ENCODE measurements at regions not wholly inside any gene's neighbourhood (a gene's known extent, or its start where the extent isn't known, plus 50 kb on each side); places are given as distances from the start of the nearest gene placed in this dataset.

DNA sequence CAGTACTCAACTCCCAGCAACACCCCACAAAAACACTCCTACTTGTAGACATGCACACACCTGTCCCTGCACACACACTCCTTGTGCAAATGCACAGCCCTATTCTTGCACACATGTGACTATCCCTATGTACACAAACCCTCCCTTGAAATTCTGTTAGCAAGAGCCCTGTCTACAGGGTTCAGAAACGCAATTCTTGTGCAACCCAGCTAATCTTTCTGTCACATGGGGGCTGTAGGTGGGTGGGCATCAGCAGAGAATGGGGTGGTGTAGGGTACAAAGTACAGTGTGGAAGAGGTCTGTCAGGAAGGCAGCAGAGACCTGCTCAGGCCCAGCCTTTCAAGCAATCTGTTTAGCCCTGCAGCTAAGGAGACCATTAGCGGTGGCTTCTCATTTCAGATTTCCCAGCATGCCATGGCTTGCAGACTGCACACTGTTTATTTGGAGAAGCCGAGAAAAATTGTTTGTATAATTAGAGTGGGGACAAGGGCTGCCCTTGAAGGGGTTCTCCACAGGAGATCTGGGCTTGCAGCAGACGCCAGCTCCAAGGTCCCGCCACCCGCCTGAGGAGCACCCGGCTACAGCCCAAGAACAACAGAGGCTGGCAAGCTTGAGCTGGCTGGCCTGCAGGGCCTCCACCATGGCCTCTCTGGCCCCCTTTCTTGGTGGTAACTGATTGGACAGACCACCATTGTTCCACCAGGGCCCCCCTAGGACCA is 144.0 kb upstream of the PJA1 start:
- TF ChIP-seq POLR2AphosphoS5 (IDR thresholded peaks at IDR 0.05; ENCODE audit: low read depth, low read length) = no peak
- TF ChIP-seq FOXP2 (optimal IDR thresholded peaks at IDR 0.05; ENCODE audit: borderline replicate concordance, extremely low read depth, extremely low read length, insufficient read depth) = no peak
- TF ChIP-seq SIN3A (IDR thresholded peaks at IDR 0.05; ENCODE audit: borderline replicate concordance, insufficient read depth, low read length) = no peak
- TF ChIP-seq TAF1 (IDR thresholded peaks at IDR 0.05; ENCODE audit: borderline replicate concordance, insufficient read depth, low read length) = no peak
- TF ChIP-seq REST (IDR thresholded peaks at IDR 0.05; ENCODE audit: insufficient read depth in 1 of 2, low read depth in 2 of 2, low read length in 2 of 2) = no peak

DNA sequence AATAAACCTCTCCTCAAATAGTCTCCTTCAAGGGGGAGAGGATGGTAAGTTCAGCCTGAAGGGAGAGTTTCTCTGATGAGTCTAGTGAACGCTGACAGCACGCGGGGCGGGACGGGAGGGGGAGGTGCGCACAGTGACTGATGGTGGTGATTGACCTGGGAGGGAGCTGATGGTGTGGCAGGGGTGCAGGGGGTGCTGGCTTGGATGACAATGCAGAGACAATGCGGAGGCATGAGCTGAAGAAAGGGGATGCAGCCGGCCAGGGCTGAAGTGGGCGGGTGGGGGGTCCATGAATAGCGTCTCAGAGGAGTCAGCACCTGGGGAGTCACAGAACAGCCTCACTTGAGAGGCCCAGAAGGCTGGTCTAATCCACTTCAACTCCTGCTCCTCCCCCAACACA is 142.5 kb upstream of the PJA1 start:
- TF ChIP-seq FOXP2 (optimal IDR thresholded peaks at IDR 0.05; ENCODE audit: borderline replicate concordance, extremely low read depth, extremely low read length, insufficient read depth) (no peak), TAF1 (IDR thresholded peaks at IDR 0.05; ENCODE audit: borderline replicate concordance, insufficient read depth, low read length) (no peak), POLR2AphosphoS5 (IDR thresholded peaks at IDR 0.05; ENCODE audit: low read depth, low read length) (no peak), REST (IDR thresholded peaks at IDR 0.05; ENCODE audit: insufficient read depth in 1 of 2, low read depth in 2 of 2, low read length in 2 of 2) (no peak), SIN3A (IDR thresholded peaks at IDR 0.05; ENCODE audit: borderline replicate concordance, insufficient read depth, low read length) (no peak)

GRCh38 chrX:69307029-69307428 is 141.8 kb upstream of the PJA1 start:
- TF ChIP-seq FOXP2 (optimal IDR thresholded peaks at IDR 0.05; ENCODE audit: borderline replicate concordance, extremely low read depth, extremely low read length, insufficient read depth) = no peak
- TF ChIP-seq SIN3A (IDR thresholded peaks at IDR 0.05; ENCODE audit: borderline replicate concordance, insufficient read depth, low read length) = no peak
- TF ChIP-seq TAF1 (IDR thresholded peaks at IDR 0.05; ENCODE audit: borderline replicate concordance, insufficient read depth, low read length) = no peak
- TF ChIP-seq POLR2AphosphoS5 (IDR thresholded peaks at IDR 0.05; ENCODE audit: low read depth, low read length) = no peak
- no peak for TF ChIP-seq REST (IDR thresholded peaks at IDR 0.05; ENCODE audit: insufficient read depth in 1 of 2, low read depth in 2 of 2, low read length in 2 of 2)

- no peak for TF ChIP-seq TAF1 (IDR thresholded peaks at IDR 0.05; ENCODE audit: borderline replicate concordance, insufficient read depth, low read length)
- no peak for TF ChIP-seq POLR2AphosphoS5 (IDR thresholded peaks at IDR 0.05; ENCODE audit: low read depth, low read length)
Measured at GRCh38 chrX:69306063-69306404, 140.8 kb upstream of the PJA1 start.

GRCh38 chrX:69305333-69306062 is 140.2 kb upstream of the PJA1 start:
- no peak for TF ChIP-seq SIN3A (IDR thresholded peaks at IDR 0.05; ENCODE audit: borderline replicate concordance, insufficient read depth, low read length)
- no peak for TF ChIP-seq FOXP2 (optimal IDR thresholded peaks at IDR 0.05; ENCODE audit: borderline replicate concordance, extremely low read depth, extremely low read length, insufficient read depth)
- TF ChIP-seq POLR2AphosphoS5 (IDR thresholded peaks at IDR 0.05; ENCODE audit: low read depth, low read length) = no peak
- TF ChIP-seq TAF1 (IDR thresholded peaks at IDR 0.05; ENCODE audit: borderline replicate concordance, insufficient read depth, low read length) = no peak
- no peak for TF ChIP-seq REST (IDR thresholded peaks at IDR 0.05; ENCODE audit: insufficient read depth in 1 of 2, low read depth in 2 of 2, low read length in 2 of 2)

Measured in PFSK-1 (cell line).